Left ventricle myocardium superior (tissue), 1 donor: ENCODE measurements at regions not wholly inside any gene's neighbourhood (a gene's known extent, or its start where the extent isn't known, plus 50 kb on each side); places are given as distances from the start of the nearest gene placed in this dataset.

Source experiments
- ATAC-seq: fragments of 200-7000 bp; cut with Tn5 transposase; one replicate; pipeline ENCODE4 v1.9.1; 2020; ENCODE audit warnings: mild to moderate bottlenecking, moderate library complexity
- DNase-seq: peaks from one replicate; pipeline ENCODE4 v3.0.0-alpha.2; 2020
- intact Hi-C: fragments of 100-400 bp; cut with micrococcal nuclease; formaldehyde crosslinking; loops from one replicate; pipeline ENCODE4 v1.11.0; 2022
- donor health status: DM: no; HTN: yes; CAD: no; lungs with severe emphysema.

DNA sequence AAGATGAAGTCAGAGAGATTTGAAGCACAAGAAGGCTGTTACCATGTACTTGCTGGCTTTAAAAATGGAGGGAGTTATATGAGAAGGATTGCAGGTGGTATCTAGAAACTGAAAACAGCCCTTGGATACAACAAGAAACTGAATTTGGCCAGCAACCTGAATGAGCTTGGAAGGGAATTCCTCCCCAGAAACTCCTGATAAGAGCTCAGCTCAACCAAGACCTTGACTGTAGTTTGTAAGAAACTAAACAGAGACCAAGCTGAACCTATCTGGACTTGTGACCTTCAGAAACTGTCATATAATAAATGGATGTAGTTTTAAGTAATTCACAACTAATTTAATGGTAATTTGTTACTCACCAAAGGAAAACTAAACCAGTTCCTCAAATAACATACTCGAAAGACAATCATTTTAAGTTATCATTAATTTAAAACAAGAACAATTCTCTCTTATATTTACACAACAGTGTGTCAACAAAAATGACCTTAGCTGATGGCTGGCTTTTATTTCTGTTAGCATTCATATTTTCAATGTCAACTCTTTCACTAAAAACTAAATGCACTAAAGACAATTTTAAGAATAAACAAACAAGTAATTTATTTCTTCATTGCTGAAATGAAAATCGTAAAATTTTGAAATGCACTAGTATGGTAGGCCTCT, 1218.4 kb upstream of the TMPRSS15 start:
- DNase-seq (no peak), ATAC-seq (no peak)
- intact Hi-C loops = no loop called here

DNA sequence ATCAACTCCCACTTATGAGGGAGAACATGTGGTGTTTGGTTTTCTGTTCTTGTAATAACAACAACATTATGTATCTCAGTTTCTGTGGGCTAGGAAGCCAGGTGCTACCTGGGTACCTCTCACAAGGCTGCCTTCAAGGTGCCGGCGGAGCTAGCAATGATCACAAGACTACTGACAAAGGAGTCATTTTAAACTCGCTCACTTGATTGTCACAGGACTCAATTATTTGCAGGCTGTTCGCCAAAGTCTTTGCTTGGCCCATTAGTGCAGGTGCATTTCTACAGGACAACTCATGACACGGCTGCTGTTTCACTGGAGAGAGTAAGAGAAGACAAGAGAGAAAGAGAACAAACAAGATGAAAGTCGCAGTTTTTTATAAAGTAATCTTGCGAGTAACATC, 1237.4 kb upstream of the TMPRSS15 start:
- intact Hi-C loops = no loop called here
- ATAC-seq (no peak), DNase-seq (no peak)

DNA sequence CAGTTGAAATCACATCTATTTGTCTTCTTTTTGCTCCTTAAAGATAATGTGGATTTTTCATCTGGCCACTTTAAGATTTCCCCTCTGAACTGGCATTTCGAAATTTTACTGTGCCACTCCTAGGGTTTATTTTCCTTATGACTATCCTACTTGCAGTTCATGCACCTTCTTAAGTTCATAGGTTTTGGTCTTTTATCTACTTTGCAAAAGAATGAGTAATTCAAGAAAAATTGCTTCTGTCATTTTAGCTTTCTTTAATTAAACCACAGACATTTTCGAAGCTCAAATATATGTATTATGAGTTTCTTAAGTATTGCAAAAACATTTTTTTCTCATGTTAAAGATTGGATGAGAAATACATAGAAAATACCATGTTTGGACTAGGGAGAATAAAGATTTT, 1244.8 kb upstream of the TMPRSS15 start:
- intact Hi-C loops = no loop called here
- ATAC-seq (no peak), DNase-seq (no peak)

DNA sequence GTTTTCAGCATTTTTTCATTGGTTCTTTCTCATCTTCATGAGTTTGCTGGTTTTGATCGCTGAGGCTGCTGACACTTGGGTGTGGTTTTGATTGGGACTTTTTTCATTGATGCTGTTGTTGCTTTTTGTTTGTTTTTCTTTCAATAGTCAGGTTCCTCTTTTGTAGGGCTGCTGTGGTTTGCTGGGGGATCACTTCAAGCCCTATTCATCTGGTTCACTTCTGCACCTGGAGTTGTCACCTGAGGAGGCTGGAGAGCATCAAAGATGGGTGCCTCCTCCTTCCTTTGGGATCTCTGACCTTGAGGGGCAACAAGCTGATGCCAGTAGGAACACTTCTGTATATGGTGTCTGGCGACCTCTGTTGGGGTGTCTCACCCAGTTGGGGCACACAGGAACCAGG, 1279.9 kb upstream of the TMPRSS15 start:
- no peak for DNase-seq
- intact Hi-C loops = no loop called here
- ATAC-seq = no peak

DNA sequence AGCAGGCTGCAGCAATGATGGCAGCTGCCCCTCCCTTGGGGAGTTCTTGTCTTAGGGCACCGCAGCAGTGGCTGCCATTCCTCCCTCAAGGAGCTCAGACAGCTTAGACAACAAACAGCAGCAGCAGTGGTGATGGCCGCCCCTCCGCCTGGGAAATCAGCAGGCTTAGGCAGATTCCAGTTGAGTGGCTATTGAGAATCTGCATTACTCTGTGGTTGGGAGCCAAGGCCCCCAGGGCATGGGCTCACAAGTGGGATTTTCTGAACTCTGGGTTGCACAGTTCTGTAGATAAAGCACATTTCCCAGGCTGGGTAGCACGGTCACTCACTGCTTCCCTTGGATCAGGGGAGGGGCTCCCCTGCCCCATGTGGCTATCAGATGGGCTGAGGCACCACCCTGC, 1280.7 kb upstream of the TMPRSS15 start:
- no peak for DNase-seq
- no peak for ATAC-seq
- intact Hi-C loops = no loop called here

DNA sequence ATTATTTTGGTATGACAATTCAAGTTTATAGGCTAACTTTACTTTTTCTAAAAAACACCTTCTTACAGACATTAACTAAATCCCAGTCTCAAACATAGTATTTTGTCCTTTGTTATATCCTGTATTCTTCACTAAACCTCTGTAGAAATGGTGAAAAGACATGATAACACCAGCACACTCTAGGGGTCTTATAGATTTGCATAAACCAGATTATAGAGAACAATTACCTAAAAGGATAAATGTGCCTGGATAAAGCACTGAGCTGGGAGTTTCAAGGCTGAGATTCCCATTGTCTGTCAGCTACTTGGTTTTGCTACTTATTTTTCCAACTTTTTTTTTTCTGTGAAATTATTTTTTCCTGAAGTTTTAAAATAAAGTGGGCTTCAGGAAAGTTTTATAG, 1288.6 kb upstream of the TMPRSS15 start:
- intact Hi-C loops = no loop called here
- ATAC-seq = no peak

DNA sequence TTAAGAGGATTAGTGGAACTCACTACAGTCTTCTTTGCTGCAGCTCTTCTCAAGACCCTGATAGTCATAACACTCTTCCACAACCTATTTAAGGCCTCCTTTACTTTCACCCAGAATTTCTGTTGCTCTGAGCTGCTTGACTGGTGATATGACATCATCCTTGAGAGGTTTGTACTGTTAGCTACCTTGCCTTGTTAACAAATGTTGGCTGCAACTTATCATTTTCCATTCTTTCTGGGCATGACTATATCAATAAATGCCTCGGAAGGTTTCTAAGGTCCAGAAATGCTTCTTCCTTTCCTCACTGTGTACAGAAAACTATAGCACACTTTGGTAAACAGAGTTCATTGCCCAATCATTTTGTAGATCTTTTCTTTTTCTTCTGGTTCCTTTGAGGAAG, 1292.2 kb upstream of the TMPRSS15 start:
- ATAC-seq (no peak), DNase-seq (no peak)
- intact Hi-C loops = no loop called here

More for the DNA sequence above, 1288.6 kb upstream of the TMPRSS15 start:
- DNase-seq = no peak

DNA sequence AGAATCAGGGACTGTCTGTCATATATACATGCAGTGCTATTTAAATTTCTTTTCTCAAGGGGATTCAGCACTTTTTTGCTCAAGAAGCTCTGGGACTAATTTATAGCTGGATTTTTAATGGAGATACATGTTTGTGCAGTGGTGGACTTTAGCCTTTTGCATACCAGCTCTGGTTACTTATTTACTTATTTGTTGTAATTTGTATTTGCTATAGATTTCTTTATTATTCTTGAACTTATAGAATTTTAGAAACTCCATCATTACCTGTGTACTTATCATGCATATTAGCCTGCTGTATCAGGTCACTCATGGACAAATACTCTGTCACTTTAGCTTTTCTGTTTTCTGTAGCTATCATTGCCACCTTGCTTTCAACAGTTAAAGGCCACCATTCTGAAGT, 1296.9 kb upstream of the TMPRSS15 start:
- no peak for DNase-seq
- ATAC-seq = no peak
- intact Hi-C loops = no loop called here

DNA sequence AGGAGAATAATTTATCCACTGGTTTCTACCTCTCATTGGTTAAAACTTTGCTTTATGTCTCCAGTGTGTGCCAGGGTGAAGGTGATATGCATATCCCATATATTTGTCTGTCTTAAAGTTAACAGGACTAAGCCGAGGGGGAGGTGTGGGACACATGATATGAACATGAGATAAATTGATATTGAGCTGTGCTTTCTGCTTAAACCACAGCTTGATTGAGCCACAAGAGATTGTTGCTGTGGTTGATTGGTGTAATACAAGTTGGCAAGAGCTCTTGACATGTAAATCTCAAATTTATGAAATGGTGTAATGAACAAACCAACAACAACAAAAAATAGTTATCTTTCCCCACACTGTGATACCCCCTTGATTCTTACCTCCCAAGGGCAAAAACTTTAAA, 1295.5 kb upstream of the NCAM2 start:
- no peak for DNase-seq
- ATAC-seq = no peak
- intact Hi-C loops = no loop called here

DNA sequence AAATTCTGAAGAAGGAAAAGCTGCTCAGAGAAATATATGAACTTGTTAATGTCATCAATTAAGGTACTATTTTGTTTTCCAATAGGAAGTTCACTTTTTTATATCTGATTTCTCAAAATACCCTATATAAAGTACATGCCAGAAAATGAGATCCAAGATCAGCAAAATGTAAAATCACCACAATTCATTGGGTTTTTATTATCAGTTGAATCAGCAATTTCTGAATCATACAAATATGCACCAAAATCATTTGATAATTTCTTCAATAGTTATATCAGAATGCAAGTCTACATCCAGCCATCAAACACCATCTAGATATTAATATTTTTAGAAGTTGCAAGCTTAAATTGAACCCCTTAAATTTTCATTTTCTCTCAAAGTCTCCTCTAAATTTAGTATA, 1293.4 kb upstream of the NCAM2 start:
- intact Hi-C loops = no loop called here
- ATAC-seq (no peak), DNase-seq (no peak)

DNA sequence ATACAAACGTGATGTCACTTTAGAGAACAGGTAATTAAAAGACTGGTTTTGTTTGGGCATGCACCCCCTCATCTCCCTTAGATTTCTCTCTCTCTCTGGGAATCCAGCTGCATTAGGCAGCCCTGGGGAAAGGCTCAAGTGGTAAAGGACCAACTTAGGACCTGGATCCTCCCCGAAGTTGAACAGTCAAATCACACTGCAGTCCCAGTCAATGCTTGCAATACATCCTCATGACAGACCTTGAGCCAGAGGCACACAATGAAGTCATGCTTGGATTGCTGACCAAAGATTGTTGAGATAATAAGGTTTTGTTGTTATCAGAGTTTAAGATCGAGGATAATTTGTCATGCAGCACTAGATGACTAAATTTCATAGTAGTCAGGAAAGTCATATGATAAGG, 1285.8 kb upstream of the NCAM2 start:
- DNase-seq = no peak
- intact Hi-C loops = no loop called here
- no peak for ATAC-seq

DNA sequence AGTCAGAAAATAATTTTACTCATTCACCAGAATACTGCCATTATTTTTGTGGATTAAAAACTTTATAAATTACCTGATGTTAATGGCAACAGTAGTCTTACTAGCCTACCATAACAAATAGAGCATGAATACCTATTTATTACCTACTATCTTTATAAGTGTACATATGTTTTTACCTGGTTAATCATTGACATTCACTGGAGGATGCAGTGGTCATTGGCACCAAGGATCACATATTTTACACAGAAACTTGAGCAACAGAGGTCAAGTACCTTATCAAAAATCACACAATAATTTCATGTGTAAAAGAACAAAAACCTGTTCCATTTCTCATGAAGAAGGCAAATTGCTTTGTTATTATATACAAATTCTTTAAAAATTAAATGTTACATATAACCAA, 1284.9 kb upstream of the NCAM2 start:
- intact Hi-C loops = no loop called here
- DNase-seq (no peak), ATAC-seq (no peak)

DNA sequence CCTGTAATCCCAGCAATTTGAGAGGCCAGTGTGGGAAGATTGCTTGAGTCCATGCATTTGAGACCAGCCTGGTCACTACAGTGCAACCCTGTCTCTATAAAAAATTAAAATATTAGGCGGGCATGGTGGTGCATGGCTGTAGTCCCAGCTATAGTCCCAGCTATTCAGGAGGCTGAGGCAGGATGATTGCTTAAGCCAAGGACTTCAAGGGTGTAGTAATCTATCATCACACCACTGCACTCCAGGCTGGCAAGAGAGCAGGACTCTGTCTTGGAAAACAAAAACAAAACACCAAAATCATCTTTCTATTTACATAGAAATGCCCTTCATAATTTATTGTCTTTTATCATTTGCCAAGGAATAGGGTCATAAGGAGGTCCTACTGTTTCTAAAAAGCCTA, 1274.1 kb upstream of the NCAM2 start:
- intact Hi-C loops = no loop called here
- no peak for ATAC-seq
- DNase-seq = no peak

DNA sequence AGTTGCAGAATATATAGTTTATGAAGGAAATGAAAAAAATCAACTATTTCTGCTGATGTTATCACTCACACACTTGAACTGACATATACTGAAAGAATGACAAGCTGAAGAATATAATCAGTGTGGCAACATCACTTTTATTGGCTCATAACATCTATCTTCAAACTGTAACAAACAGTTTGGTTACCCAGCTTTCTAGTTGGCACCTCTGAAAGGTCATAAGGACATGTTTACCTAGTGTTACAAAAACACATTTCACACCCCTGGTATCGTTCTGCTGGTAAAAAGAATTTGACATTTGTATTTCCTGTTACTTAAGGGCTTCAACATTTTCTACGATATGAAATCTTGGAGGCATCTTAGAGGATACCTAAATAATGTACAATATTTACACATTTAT, 1267.0 kb upstream of the NCAM2 start:
- ATAC-seq = no peak

DNA sequence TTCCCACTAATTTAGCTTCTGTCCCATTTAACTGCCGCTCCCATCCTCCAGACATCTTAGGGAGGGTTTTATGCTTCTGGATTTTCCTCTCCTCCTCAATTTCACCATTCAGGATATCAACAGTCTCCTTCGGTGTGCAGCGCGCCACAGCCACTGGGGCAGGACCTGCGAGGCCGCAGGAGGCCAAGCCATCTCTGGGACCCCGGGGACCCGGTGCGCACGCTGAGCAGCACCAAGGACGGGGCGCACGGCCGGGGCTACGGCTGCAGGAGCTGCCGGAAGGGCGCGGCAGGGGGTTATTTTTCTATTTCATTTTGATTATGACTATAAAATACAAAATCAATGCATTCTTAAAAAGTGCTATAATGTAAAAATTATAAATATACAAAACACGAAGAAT, 1238.4 kb upstream of the NCAM2 start:
- intact Hi-C loops = no loop called here
- no peak for ATAC-seq
- DNase-seq = no peak

More for the DNA sequence above, 1267.0 kb upstream of the NCAM2 start:
- intact Hi-C loops = no loop called here
- no peak for DNase-seq

DNA sequence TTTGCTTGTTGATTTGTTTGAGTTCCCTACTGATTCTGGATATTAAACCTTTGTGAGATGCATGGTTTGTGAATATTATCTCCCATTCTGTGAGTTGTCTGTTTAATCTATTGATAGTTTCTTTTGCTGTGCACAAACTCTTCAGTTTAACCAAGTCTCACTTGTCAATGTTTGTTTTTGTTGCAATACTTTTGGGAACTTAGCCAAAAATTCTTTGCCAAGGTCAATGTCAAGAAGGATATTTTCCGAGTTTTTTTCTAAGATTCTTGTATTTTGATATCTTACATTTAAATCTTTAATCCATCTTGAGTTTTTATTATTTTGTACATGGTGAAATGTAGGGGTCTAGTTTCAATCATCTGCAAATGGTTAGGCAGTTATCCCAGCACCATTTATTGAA, 1230.7 kb upstream of the NCAM2 start:
- DNase-seq (no peak), ATAC-seq (no peak)
- intact Hi-C loops = no loop called here

DNA sequence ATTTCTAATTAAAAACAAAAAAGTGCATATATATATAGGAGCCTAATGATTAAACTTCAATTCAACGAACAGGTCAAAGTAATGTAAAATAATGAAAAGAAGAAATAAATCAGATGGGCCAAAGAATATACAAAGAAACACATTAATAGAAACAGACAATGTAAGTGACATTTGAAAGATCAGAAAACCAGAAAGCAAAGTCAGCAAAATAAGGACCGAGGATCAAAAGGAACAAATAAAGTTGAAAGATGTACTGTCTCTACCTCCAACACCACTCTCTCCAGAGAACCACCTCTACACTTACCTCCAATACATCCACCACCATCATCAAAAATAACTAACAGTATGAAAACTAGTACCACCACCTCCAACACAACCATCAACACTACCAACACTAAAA, 1226.3 kb upstream of the NCAM2 start:
- no peak for DNase-seq
- intact Hi-C loops = no loop called here
- no peak for ATAC-seq

DNA sequence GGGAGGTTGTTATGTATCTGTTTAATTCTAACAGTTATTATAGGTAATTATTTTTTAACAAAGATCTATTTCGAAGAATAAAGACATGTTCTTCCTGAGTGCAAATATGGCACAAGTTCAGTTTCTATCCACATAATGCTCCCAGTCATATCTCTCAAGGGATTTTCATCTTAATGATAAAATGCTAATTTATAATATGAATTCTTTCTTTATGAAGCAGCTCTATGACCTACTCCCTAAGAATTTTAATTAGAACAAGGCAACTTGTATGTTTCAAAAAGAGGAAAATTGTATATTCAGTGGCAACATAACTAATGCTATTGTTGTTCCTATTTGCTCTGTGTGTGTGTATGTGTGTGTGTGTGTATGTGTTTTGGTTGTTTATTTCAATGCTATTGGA, 1222.1 kb upstream of the NCAM2 start:
- intact Hi-C loops = no loop called here
- no peak for ATAC-seq
- no peak for DNase-seq

DNA sequence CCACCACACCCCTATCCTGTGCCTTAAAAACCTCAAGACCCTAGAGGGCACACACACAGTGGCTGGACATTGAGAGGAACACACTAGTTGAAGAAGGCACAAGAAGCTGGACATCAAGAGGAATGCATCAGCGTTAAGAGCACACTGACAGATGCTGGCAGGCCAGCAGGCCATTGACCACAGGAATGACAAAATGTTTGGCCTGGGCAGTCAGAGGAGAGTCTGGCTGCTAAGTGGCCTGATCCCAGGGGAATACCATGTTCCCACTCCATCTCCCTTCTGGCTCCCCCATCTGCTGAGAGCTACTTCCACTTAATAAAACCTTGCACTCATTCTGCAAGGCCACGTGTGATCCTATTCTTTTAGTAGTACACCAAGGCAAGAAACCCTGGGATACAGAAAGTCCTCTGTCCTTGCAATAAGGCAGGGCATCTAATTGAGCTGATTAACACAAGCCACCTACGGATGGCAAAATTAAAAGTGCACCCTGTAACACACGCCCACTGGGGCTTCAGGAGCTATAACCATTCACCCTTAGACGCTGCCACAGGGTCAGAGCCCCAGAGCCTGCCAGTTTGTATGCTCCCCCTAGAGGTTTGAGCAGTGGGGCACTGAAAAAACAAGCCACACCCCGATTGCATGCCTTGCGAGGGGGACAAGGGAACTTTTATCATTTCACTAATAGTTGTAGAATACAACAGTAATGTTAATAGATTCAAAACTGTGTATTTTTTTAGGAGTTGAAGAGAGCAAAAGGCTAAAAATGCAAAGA, 1216.1 kb upstream of the NCAM2 start:
- intact Hi-C loops = no loop called here

DNA sequence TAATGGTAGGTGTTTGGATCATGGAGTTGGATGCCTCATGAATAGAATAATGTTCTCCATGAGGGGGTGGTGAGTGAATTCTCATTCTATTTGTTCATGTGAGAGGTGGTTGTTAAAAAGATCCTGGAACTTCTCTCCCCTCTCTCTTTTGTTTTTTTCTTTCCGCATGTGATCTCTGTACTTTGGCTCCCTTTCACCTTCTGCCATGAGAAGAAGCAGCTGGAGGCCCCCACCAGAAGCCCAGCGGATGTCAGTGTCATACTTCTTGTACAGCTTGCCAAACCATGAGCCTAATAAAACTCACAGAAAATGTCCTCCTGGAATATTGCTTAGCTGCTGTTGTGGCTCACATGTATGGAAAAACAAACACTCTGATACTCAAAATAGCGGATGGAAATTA, 1212.3 kb upstream of the NCAM2 start:
- DNase-seq (no peak), ATAC-seq (no peak)
- intact Hi-C loops = no loop called here

More for the DNA sequence above, 1216.1 kb upstream of the NCAM2 start:
- ATAC-seq = no peak
- DNase-seq = no peak

DNA sequence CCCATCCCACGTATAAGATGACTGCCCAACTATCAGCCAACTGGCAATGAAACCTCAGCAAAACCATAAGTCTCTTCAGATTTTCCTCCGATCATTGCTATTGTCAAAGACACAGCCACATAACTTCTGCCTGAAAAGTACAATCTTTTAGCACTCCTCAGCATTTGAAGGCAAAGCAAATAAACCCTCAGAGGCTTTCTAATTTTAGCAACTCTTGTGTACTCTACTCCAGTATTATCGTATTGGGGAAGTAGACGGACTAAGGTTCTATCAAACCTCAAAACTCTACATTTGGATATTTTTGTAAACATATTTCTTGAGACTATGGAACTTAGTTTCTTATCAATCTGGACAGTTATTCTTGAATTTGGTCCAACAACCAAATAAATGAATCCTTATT, 1206.2 kb upstream of the NCAM2 start:
- ATAC-seq (no peak), DNase-seq (no peak)
- intact Hi-C loops = no loop called here
